CD4-positive, alpha-beta T cell treated with Interleukin-21 for 1 hour (primary cell): ENCODE measurements at regions not wholly inside any gene's neighbourhood (a gene's known extent, or its start where the extent isn't known, plus 50 kb on each side); places are given as distances from the start of the nearest gene placed in this dataset.

ENCODE experiments used
- DNase-seq: peaks from one replicate; pipeline ENCODE4 v3.0.0-alpha.2; 2020

DNA sequence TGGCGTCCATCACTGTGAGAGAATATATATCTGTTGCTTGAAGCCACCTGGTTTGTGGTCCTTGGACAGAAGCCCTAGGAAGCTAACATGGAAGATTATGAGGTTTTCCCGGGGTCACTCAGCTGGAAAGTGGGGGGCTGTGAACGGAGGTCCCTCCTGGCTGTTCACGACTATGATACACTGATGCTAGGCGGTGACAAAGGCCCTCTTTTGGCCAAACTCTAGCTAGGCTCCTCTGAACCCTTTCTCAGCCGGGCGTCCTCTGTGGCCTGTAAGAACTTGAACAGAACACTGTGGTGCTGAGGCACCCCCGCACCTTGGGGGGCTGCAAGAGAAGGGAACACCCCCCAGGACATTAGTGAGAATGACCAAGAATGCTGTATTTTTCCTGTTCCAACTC, 164.6 kb downstream of the TFCP2L1 start:
- DNase-seq = no peak

DNA sequence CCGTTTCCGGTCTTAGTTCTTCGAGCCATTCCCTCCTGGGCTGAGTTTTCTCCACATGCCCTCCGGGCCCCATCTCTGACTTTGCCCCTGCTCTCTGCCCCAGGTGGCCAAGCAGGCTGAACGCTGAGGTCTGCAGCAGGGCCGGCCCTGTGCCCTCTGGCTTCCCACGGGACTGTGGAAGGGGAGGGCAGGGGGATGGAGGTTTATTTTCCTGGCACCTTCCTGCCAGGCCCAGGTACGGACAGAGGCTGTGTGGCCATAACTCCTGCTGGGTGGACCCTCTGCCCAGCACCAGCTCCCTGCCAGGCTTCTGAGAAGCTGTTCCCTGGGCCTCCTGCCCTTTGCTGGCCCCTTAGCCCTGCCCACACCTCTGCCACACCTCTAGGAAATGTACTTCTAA, 164.0 kb downstream of the TFCP2L1 start:
- no peak for DNase-seq

- DNase-seq = no peak
Observed at GRCh38 chr2:121121661-121122060, 163.3 kb downstream of the TFCP2L1 start.

GRCh38 chr2:121123268-121123667, 161.7 kb downstream of the TFCP2L1 start:
- no peak for DNase-seq

GRCh38 chr2:121124330-121124729, 160.7 kb downstream of the TFCP2L1 start:
- no peak for DNase-seq

- no peak for DNase-seq
Observed at GRCh38 chr2:121125350-121125749, 159.7 kb downstream of the TFCP2L1 start.

- no peak for DNase-seq
Observed at GRCh38 chr2:121128741-121129659, 156.0 kb downstream of the TFCP2L1 start.

DNA sequence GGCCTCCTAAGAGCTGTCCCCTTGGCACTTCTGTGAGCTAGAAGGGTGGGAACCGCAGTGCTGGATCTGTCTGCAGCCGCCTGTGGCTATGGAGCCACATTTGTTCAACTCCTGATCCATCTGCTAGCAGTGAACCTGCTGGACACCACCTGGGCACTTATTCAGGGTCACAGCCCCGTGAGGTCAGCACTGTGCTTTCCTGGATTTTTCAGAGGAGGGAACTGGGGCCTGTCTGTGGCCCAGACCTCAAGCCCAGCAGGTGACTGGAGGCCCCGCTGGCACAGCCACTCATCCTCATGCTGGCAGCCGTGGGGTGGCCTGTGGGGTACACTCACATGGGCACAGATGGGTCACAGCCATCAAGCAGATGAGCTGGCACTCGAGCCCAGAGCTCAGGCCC, 155.3 kb downstream of the TFCP2L1 start:
- no peak for DNase-seq

DNA sequence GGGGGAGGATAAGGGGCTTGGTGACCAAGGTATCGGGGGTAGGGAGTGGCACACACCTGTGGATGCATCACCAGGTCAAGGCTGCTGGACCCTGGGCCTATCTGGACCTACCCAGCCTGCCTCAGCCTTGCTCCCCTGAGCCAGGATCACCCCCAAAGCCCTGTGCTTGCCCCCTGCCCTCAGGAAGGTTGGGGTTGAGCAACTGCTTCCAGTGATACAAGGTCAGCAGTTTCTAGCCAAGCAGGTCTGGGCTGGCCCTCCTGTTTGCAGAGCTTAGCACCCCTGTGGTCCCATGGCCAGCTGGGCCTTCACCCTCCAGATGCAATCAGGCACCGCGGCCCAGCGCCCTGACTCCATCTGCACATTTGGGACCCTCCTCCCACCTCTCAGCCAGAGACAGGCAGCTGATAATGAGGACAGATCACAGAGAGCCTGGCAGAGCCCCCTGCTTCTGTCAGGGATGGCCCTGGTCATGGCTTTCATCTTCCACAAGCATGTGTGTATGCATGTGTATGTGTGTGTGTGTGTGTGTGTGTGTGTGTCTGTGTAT, 154.6 kb downstream of the TFCP2L1 start:
- DNase-seq = no peak

DNA sequence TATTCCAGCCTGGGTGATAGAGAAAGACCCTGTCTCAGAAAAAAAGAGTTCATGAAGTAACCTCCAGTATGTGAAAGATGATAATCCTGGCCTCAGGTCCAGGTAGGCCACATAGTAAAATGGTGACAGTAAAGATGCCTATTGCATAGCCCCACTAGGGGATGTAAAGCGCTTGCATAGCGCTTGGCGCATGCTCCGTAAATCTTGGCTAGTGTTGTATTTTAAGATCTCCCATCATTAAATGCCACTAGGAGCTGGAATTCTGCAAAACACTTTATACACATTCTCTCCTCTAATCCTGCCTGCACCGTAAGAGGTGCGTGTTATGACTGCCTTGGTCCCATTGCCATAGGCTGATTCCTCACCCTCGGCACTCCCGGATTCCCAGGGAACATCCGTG, 153.6 kb downstream of the TFCP2L1 start:
- DNase-seq = no peak

- DNase-seq = no peak
Observed at GRCh38 chr2:121132054-121132761, 152.8 kb downstream of the TFCP2L1 start.

DNA sequence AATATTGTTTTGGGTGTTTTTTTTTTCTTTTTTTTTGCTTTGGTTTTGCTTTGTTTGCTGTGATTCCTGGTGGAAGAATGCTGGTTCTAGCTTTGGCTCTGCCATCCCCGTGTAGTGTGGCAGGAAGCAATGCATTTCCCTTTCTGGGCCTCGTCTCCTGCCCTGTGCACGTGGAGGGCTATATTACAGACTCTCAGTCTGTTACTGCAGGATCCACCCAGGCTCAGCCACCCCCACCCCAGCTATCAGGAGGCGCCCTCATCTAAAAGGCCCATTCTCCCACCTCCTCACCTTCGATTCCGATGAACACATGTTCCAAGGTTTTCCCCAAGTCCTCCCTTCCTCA, 152.3 kb downstream of the TFCP2L1 start:
- no peak for DNase-seq

DNA sequence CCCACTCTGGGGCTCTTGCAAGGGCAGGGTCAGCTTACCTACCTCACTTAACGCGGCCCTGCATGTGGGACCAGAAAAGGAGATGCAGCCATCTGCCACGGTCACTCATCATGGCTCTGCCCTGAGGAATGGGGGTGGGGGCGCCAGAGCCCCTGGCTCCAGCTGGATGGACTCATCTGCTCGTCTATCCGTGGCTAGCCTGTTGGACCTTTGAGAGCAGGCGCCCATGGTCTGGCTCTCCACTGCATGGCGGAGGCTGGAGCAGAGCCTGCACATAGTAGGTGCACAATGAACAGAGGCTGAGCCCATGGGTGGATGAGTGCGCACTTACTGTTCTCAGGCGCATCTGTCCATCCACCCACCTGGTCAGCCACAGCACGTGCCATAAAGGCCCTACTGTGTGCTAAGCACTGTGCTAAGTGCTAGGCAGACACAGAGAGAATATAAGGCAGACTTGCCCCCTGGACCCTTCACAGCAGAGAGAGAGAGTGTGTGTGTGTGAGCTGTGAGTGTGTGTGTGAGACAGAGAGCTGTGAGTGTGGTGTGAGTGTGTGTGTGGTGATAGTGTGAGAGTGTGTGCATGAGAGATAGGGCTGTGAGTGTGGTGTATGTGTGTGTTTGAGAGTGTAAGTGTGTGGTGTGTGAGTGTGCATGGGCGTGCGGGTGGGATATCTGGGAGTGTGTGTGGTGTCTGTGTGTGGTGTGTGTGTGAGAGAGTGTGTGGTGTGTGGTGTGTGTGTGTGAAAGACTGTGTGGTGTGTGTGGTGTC, 151.3 kb downstream of the TFCP2L1 start:
- no peak for DNase-seq

DNA sequence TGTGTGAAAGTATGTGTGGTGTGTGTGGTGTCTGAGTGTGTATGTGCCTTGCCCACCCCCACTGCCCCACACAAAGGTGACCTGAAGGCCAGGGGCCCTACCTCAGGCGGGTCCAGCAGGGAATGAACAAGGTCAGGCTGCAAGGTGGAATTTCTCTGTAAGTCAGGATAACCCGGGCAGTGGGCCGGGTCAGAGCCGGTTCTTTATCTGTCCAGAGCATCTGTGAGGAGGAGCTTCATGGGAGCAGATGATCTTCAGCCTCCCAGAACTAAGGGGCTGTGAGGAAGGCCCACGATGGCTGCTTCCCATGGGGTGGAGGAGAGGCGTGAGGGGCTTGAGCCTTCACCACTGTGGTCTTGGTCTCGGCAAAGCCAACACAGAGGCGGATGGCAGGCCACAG, 150.3 kb downstream of the TFCP2L1 start:
- no peak for DNase-seq

GRCh38 chr2:121135168-121135853, 149.7 kb downstream of the TFCP2L1 start:
- DNase-seq = no peak

DNA sequence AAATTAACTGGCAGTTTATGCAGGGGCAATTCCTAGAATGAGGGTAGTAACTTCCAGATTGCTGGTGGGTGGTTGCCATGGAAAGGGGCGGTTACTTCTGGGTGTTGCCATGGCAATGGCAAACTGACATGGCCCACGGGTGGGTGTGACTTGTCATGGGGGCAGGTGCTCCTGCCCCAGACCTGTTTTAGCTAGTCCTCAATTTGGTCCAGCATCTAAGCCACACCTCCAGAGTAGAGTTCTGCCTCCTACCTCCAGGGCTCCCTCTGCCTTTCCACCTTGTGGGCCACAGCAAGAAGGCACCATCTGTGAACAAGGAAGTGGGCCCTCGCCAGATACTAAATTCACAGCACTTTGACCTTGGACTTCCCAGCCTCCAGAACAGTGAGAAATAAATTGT, 148.7 kb downstream of the TFCP2L1 start:
- no peak for DNase-seq

DNA sequence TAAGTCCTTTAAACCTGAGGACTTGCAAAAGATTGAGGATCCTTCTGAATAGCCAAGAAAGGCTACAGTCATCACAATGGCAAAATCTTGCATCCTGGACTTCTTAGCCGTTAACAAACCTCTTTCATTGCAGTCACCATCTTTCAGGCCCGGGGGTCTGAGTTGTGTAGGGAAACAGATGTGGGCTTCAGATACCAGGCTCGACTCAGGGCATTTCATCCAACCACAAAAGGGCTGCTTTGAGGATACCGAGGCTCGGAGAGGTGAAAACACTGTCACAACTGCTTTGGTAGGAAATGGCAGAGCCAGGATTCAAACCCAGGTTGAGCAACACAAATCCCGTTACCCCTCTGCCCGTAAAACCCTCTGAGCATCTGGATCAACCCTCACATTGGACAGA, 147.4 kb downstream of the TFCP2L1 start:
- no peak for DNase-seq

DNA sequence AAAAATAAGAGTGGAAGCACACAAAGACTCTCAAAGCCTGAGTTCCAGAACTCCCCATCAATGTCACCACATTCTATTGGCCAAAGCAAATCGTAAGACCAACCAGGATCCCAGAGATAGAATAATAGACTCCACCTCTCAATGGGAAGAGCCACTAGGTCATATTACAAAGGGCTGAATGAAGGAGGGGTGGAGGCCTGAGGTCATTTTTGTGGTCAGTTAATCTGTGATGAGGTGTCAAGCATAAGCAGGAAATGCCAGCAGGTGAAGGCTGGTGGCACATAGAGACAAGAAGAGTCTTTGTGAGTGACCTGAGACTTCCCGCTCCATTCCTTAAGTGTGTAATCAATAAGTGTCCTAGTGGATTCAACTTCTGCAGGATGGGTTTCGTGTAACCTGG, 144.3 kb downstream of the TFCP2L1 start:
- DNase-seq = no peak

GRCh38 chr2:121142452-121142851, 142.6 kb downstream of the TFCP2L1 start:
- no peak for DNase-seq

- no peak for DNase-seq
Observed at GRCh38 chr2:121144111-121144510, 140.9 kb downstream of the TFCP2L1 start.

- DNase-seq = no peak
Observed at GRCh38 chr2:121146630-121147029, 138.4 kb downstream of the TFCP2L1 start.

DNA sequence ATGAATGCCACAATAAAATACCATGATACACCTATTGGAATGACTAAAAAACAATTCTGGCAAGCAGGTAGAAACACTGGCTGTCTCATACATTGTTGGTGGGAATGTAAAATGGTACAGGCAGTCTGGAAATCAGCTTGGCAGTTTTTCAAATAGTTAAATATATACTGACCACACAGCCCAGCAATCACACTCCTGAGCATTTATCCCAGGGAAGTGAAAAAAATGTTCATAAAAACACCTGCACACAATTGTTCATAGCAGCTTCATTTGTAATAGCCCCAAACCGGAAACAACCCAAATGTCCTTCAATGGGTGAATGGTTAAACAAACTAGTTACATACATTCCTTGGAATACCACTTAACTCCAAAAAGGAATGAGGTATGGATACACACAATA, 137.2 kb downstream of the TFCP2L1 start:
- no peak for DNase-seq

- no peak for DNase-seq
Observed at GRCh38 chr2:121148481-121148880, 136.5 kb downstream of the TFCP2L1 start.
